Smooth muscle cell (in vitro differentiated cells): ENCODE measurements at regions not wholly inside any gene's neighbourhood (a gene's known extent, or its start where the extent isn't known, plus 50 kb on each side); places are given as distances from the start of the nearest gene placed in this dataset.

Source experiments
- DNase-seq: peaks from one replicate; lab custom pipeline; 2025; ENCODE audit not compliant: unreplicated experiment; lab: John Stamatoyannopoulos, UW
- H2AFZ ChIP-seq: fragments of 200-600 bp; sonication (generic); 2 replicates; pipeline ENCODE4 v1.6.0; 2016; ENCODE audit warnings: antibody characterized with exemption, low read depth, mild to moderate bottlenecking
- H3F3A ChIP-seq: fragments of 200-600 bp; sonication (generic); 2 replicates; pipeline ENCODE4 v1.6.0; 2017; ENCODE audit warnings: antibody characterized with exemption, low read depth
- H3K27ac ChIP-seq: fragments of 200-600 bp; sonication (generic); 2 replicates; pipeline ENCODE4 v1.5.1; 2016; ENCODE audit warnings: low read depth, mild to moderate bottlenecking
- H3K27me3 ChIP-seq: fragments of 200-600 bp; sonication (generic); 2 replicates; pipeline ENCODE4 v1.6.1; 2016; ENCODE audit warnings: low read depth, mild to moderate bottlenecking
- H3K36me3 ChIP-seq: fragments of 200-600 bp; sonication (generic); 2 replicates; pipeline ENCODE4 v1.5.1; 2016; ENCODE audit warnings: low read depth
- H3K4me1 ChIP-seq: fragments of 200-600 bp; sonication (generic); 2 replicates; pipeline ENCODE4 v1.5.1; 2016; ENCODE audit warnings: low read depth
- H3K4me2 ChIP-seq: fragments of 200-600 bp; sonication (generic); 2 replicates; pipeline ENCODE4 v1.6.0; 2016; ENCODE audit warnings: mild to moderate bottlenecking
- H3K4me3 ChIP-seq: fragments of 200-600 bp; sonication (generic); 2 replicates; pipeline ENCODE4 v1.5.1; 2016; ENCODE audit warnings: mild to moderate bottlenecking
- H3K79me2 ChIP-seq: fragments of 200-600 bp; sonication (generic); 2 replicates; pipeline ENCODE4 v1.6.0; 2016; ENCODE audit warnings: low read depth, mild to moderate bottlenecking
- H3K9ac ChIP-seq: fragments of 200-600 bp; sonication (generic); 2 replicates; pipeline ENCODE4 v1.6.0; 2016; ENCODE audit warnings: low read depth
- H3K9me3 ChIP-seq: fragments of 200-600 bp; sonication (generic); replicated peaks from 2 replicates; pipeline ENCODE4 v1.5.1; 2016; ENCODE audit warnings: low read depth
- H4K20me1 ChIP-seq: fragments of 200-600 bp; sonication (generic); 2 replicates; pipeline ENCODE4 v1.6.0; 2016; ENCODE audit warnings: low read depth
- CTCF ChIP-seq: fragments of 200-600 bp; sonication (generic); IDR thresholded peaks from 2 replicates; pipeline ENCODE4 v1.5.1; 2017; ENCODE audit warnings: borderline replicate concordance, mild to moderate bottlenecking, antibody characterized with exemption; ENCODE audit not compliant: insufficient read depth, poor library complexity, severe bottlenecking
- WGBS: methylation state at CpG from one replicate; pipeline ENCODE4 v1.1.7; 2016; ENCODE audit warnings: low lambda C conversion rate; 5-methylcytosine and 5-hydroxymethylcytosine counted together

- Histone ChIP-seq H3K27me3 (no peaks in the 10 kb centered on the region), H2AFZ (no peak overlapping the region), H3K4me1 (no peaks in the 10 kb centered on the region), H3K79me2 (no peaks in the 10 kb centered on the region), H3K4me2 (no peak overlapping the region), H3F3A (no peaks in the 10 kb centered on the region), H3K27ac (no peak overlapping the region), H4K20me1 (no peaks in the 10 kb centered on the region), H3K9me3 (no peaks in the 10 kb centered on the region), H3K9ac (no peak overlapping the region), H3K4me3 (no peak overlapping the region), H3K36me3 (no peaks in the 10 kb centered on the region)
- 86% methylated on average over 27 of the region's 27 CpGs for WGBS
- DNase-seq: no peak
- no peak for TF ChIP-seq CTCF
Observed at GRCh38 chr7:156000601-156001396, 188.5 kb upstream of the SHH start.

GRCh38 chr7:155999631-156000489 lies 187.6 kb upstream of the SHH start:
- DNase-seq: no peak
- H3K79me2 ChIP-seq: no peaks in the 10 kb centered on the region
- WGBS: 92% methylated on average over 29 of the region's 29 CpGs
- H2AFZ ChIP-seq: no peak overlapping the region
- H3K9me3 ChIP-seq: no peaks in the 10 kb centered on the region
- no peaks in the 10 kb centered on the region for H3K36me3 ChIP-seq
- H3K27ac ChIP-seq: no peak overlapping the region
- no peaks in the 10 kb centered on the region for H3F3A ChIP-seq
- no peaks in the 10 kb centered on the region for H4K20me1 ChIP-seq
- no peak overlapping the region for H3K4me2 ChIP-seq
- no peak for TF ChIP-seq CTCF
- H3K9ac ChIP-seq: no peak overlapping the region
- no peaks in the 10 kb centered on the region for H3K27me3 ChIP-seq
- H3K4me3 ChIP-seq: no peak overlapping the region
- H3K4me1 ChIP-seq: no peaks in the 10 kb centered on the region

- Histone ChIP-seq H3F3A (no peaks in the 10 kb centered on the region), H3K27ac (no peak overlapping the region), H3K9me3 (no peaks in the 10 kb centered on the region), H3K79me2 (no peaks in the 10 kb centered on the region), H3K4me2 (no peak overlapping the region), H3K27me3 (peaks cover 2% of the 10 kb centered on the region), H2AFZ (no peak overlapping the region), H3K4me1 (no peaks in the 10 kb centered on the region), H4K20me1 (no peaks in the 10 kb centered on the region), H3K9ac (no peak overlapping the region), H3K4me3 (no peak overlapping the region), H3K36me3 (no peaks in the 10 kb centered on the region)
- 90% methylated on average over 24 of the region's 25 CpGs for WGBS
- TF ChIP-seq CTCF: no peak
- DNase-seq: no peak
Observed at GRCh38 chr7:155998766-155999630, 186.7 kb upstream of the SHH start.
